NCI-H2196 treated with DMSO at 0.1 percent for 48 hours (cell line): ENCODE measurements at regions not wholly inside any gene's neighbourhood (a gene's known extent, or its start where the extent isn't known, plus 50 kb on each side); places are given as distances from the start of the nearest gene placed in this dataset.

Experiments used
- DNase-seq: peaks from one replicate; lab custom pipeline; 2025; ENCODE audit not compliant: unreplicated experiment; lab: John Stamatoyannopoulos, UW

DNA sequence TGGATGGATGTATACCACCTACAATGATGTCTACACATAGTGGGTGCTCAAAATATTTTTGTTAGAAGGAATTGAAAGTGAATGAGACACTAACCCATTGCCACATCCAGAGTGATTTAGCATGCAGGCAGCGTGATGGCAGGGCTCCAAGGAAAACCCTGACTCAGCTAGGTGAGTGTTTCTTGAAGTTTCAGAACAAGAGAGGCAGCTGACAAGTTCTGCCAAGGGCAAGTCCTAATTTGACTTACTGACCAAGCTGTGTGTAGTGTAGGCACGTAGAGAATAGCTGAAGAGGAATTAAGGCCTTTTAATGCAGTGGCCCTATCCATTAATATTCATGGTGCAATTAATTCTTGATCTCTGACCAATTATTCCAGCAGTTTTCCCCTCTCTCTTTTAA lies 107.8 kb upstream of the ATP10B start:
- no peak for DNase-seq

- DNase-seq = no peak
Observed at GRCh38 chr5:160957312-160957861, 105.4 kb upstream of the ATP10B start.

GRCh38 chr5:160956051-160956450 lies 104.0 kb upstream of the ATP10B start:
- DNase-seq = no peak

GRCh38 chr5:160950311-160950710 lies 98.3 kb upstream of the ATP10B start:
- DNase-seq = no peak

GRCh38 chr5:160940725-160941124 lies 88.7 kb upstream of the ATP10B start:
- DNase-seq = no peak

DNA sequence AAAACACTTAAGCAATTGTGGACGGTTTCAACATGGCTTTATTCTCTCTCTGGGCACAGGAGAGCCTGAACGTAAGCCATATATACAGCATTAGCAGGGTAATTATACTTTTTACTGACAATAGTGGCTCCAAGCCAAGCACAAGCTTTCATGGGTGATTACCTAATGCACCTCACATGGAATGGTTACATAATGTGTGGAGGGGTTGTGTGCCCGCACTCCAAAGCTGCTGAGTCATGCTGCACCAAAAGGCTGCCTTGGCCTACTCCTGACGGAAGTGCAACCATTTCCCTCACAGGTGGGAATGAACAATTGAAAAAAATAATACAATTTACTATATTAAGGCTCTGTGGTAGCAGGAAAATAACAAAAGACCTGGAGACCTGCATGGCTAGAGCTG lies 86.5 kb upstream of the ATP10B start:
- no peak for DNase-seq

GRCh38 chr5:160937570-160937969 lies 85.6 kb upstream of the ATP10B start:
- DNase-seq = no peak

DNA sequence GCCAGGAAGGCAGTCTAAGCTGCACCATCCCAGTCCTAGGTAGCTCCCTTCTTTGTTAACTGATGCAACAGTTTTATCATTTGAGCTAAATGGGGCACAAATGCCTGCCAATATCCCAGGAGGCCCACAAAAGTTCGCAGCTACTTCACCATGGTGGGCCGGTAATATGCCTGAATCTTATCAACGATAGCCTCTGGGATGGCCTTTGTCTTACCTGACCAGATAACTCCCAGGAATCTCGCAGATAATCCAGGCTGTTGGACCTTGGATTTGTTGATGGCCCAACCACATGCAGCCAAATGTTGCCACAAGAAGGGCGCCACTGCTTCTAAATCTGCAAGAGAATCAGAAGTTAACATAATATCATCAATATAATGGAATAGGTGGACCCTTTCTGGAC lies 83.8 kb upstream of the ATP10B start:
- no peak for DNase-seq

GRCh38 chr5:160931283-160931682 lies 79.3 kb upstream of the ATP10B start:
- no peak for DNase-seq

DNA sequence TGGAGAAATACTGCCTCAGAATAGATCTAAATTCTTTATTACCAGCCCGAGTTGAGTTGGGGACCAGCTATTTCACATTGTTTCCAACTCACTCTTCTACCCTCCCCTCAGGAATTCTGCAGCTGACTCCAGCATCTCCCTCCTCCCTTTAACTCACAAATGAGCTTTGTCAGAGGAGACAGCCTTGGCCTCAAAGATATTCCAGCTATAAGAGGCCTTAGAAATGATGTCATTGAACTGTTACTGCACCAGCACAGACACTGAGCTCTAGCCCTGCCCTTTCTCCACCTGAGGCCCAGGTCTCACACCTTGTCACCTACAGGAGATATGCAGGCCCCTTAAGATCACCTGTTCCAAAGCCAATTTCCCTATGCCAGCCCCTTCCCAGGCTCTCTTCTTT lies 78.4 kb upstream of the ATP10B start:
- DNase-seq = no peak

GRCh38 chr5:160929906-160930305 lies 77.9 kb upstream of the ATP10B start:
- DNase-seq = no peak

GRCh38 chr5:160929360-160929759 lies 77.3 kb upstream of the ATP10B start:
- DNase-seq = no peak

DNA sequence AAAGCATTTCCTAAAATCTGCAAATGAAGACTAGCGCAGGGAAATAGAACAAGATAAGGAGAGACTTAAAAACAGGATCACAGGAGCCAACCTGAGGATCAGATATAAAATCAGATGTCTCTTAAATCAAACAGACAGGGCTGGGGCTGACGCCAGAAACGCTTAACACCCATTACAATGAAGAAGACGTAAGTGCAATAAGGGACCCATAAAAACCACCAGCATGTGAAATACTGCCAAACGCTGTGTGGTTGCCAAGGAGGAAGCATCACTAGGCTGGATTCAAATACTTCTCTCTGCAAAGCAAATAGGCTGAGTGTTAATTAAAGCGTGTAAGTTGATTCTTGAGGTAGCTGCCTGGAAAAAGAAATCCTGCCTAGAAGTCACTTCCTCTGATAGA lies 74.4 kb upstream of the ATP10B start:
- DNase-seq = peak; percentile 56

DNA sequence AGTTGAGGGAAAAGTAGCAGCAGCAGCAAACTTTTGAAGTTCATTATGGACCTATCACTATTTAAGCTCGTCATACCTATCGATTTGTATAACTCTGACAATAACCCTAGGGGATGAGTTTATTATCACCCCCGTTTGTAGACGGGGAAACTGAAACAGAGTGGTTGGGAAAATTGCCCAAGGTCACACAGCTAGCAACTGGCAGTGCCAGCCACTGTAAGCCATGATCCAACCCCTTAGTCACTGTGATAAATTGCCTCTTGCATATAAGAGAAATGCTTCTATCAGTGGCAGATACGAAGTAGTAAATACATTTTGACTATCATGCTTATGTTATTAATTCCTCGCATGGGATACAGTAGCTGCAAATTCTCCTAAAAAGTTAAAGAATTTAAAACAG lies 73.3 kb upstream of the ATP10B start:
- DNase-seq = no peak

GRCh38 chr5:160923936-160924710 lies 72.1 kb upstream of the ATP10B start:
- DNase-seq = no peak

- DNase-seq = no peak
Observed at GRCh38 chr5:160923411-160923810, 71.4 kb upstream of the ATP10B start.

GRCh38 chr5:160922311-160922710 lies 70.3 kb upstream of the ATP10B start:
- no peak for DNase-seq

DNA sequence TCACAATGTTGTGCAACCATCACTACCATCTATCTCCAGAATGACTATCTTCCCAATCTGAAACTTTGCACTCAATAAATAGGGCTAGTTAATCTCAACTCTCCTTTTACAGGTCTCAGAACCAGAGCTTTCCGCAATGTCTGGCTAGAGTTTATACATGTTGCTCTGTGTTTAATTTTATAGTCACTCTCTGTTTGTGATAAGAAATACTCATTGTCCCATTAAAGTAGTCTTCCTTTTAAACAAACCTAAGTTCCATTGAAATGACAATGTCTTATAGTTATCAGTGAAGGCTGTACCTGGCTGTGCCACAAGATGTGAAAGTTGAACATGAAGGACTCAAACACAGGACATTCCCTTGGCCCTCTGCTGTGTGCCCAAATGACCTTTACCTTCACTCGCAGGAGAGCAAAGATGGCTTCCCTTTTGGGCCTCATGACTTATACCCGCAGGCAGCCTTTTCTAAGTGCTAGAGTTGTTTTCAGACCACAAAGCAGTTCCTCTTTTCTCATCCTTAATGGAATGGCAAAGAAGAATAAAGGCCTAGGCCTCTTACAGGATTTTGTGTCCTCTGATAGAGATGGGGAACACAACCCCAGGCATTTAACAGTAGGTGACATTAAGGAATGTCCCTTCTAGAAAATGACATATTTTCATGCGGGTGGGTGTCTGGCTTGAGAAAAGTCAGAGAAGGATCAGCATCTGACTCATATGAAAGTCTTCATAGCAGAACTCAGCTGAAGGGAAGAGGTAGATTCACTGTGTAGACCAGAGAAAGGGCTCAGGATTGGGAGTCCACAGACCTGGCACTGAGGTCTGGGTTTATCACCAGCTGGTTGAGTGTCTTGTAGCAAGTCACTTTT lies 69.6 kb upstream of the ATP10B start:
- no peak for DNase-seq

DNA sequence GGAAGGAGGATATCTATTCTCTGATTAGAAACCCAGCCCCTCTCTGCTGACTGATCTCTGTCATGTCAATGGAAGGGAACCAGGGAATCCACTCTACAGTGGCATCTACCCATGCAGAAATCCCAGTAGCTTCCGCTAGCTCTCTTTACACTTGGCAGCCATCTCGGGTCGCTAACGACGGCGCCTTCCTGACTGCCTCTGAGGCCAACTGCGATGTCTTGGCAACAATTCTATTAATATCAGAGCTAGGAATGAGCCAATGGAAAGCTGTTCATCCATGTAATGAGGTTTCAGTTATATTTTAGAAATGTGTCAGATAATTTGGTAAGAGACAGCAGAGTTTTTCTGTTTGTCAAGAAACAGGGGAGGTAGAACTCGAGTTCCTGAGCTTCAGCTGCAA lies 67.6 kb upstream of the ATP10B start:
- DNase-seq = no peak

- no peak for DNase-seq
Observed at GRCh38 chr5:160918386-160918785, 66.4 kb upstream of the ATP10B start.

GRCh38 chr5:160906090-160906489 lies 54.1 kb upstream of the ATP10B start:
- no peak for DNase-seq

DNA sequence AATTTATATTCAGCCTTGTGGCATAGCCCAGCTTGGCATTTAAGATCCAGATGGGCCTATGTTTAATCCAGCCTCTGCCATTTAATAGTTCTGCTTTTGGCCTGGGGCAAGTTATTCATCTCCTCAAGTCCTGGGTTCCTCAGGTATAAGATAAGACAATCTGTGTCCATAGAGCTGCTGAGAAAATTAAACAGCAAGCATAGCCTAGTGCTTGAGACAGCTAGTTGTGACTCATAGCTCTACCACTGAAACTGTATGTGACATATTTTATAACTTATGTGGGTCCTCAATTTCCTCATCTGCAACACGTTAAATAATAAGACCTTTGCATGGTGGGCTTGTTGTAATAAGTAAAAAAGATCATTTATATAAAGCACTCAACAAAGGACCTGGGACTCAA lies 53.3 kb upstream of the ATP10B start:
- no peak for DNase-seq
